GM03348 (cell line): ENCODE measurements at regions not wholly inside any gene's neighbourhood (a gene's known extent, or its start where the extent isn't known, plus 50 kb on each side); places are given as distances from the start of the nearest gene placed in this dataset.
"Not testable (repeated sequence)": the region's sequence is repeated elsewhere in the genome, so short reads cannot be mapped to it uniquely, and the experiment has no call there.

ENCODE experiments used
- DNase-seq: peaks from one replicate; pipeline ENCODE4 v3.0.0; 2012; ENCODE audit warnings: low spot score

- no peak for DNase-seq
These were observed 100.2 kb downstream of the FBXO8 start for GRCh38 chr4:174183259-174183658.

- no peak for DNase-seq
These were observed 101.6 kb downstream of the FBXO8 start for GRCh38 chr4:174181827-174182226.

GRCh38 chr4:174177536-174177935, 105.9 kb downstream of the FBXO8 start:
- no peak for DNase-seq

GRCh38 chr4:174175836-174176235, 107.6 kb downstream of the FBXO8 start:
- DNase-seq = not testable (repeated sequence)

- no peak for DNase-seq
These were observed 110.1 kb downstream of the FBXO8 start for GRCh38 chr4:174173360-174173759.

- no peak for DNase-seq
These were observed 111.2 kb downstream of the FBXO8 start for GRCh38 chr4:174172274-174172673.

- DNase-seq = no peak
These were observed 112.6 kb downstream of the FBXO8 start for GRCh38 chr4:174170906-174171305.

GRCh38 chr4:174170091-174170490, 113.4 kb downstream of the FBXO8 start:
- DNase-seq = no peak

GRCh38 chr4:174157106-174157607, 126.3 kb downstream of the FBXO8 start:
- DNase-seq = no peak

GRCh38 chr4:174156239-174156826, 127.1 kb downstream of the FBXO8 start:
- DNase-seq = peak; percentile 47

- peak; percentile 40 for DNase-seq
These were observed 129.1 kb downstream of the FBXO8 start for GRCh38 chr4:174154215-174154854.

GRCh38 chr4:174152717-174153466, 130.6 kb downstream of the FBXO8 start:
- DNase-seq = no peak

GRCh38 chr4:174147863-174148262, 135.6 kb downstream of the FBXO8 start:
- DNase-seq = no peak

- DNase-seq = no peak
These were observed 139.4 kb downstream of the FBXO8 start for GRCh38 chr4:174144106-174144505.

- DNase-seq = no peak
These were observed 141.6 kb downstream of the FBXO8 start for GRCh38 chr4:174141876-174142275.

- DNase-seq = no peak
These were observed 144.9 kb downstream of the FBXO8 start for GRCh38 chr4:174138616-174139015.

GRCh38 chr4:174137698-174138097, 145.8 kb downstream of the FBXO8 start:
- DNase-seq = no peak

- peak; percentile 5 for DNase-seq
These were observed 147.5 kb downstream of the FBXO8 start for GRCh38 chr4:174135936-174136406.

GRCh38 chr4:174135530-174135929, 147.9 kb downstream of the FBXO8 start:
- no peak for DNase-seq

GRCh38 chr4:174134361-174134760, 149.1 kb downstream of the FBXO8 start:
- DNase-seq = peak; percentile 16

GRCh38 chr4:174133551-174133950, 149.9 kb downstream of the FBXO8 start:
- no peak for DNase-seq

- DNase-seq = no peak
These were observed 151.6 kb downstream of the FBXO8 start for GRCh38 chr4:174131901-174132300.

- no peak for DNase-seq
These were observed 160.8 kb downstream of the FBXO8 start for GRCh38 chr4:174122705-174123104.
